DMS53 (cell line): ENCODE measurements at regions not wholly inside any gene's neighbourhood (a gene's known extent, or its start where the extent isn't known, plus 50 kb on each side); places are given as distances from the start of the nearest gene placed in this dataset.

Experiments
- DNase-seq: peaks from one replicate; lab custom pipeline; 2025; lab: John Stamatoyannopoulos, UW

DNA sequence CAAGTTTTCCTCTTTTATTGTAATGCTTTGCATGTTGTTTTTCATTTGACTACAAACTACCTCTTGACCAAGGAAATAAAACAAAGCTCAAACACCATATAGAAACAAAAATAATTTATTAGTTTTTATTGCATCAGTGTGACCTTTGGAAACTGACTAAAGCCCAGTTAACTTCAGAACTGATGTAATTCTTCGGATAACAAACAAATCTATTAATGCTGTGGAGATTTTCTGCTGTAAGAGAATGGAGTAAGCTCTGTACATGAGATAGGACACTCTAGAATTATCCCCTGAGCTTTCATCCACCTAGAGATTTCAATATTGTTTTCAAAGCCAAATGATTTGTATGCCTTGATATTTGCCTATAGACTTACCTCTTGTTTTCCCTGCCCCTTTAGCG lies 154.0 kb upstream of the KCNK2 start:
- DNase-seq = no peak

- no peak for DNase-seq
Measured at GRCh38 chr1:214933375-214933774, 149.2 kb upstream of the KCNK2 start.

DNA sequence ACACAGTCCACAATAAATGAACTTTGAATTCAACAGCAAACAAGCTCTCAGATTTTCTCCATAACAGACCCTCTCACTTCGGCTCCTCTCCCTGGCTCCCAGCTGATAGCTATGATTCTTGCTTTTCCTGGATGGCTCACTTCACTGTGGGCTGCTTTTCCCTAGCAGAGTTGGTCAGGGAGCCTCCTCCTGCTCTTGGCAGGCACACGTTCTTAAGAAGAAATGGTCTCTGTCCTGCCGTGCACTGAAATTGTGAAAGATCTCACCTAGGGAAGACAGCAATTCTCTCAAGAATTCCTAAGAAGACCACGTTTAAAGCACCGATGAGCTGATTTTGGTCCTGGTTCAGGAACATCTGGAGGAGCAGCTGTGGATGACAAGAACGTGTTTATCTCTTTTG lies 148.5 kb upstream of the KCNK2 start:
- no peak for DNase-seq

- no peak for DNase-seq
Measured at GRCh38 chr1:214935258-214935657, 147.3 kb upstream of the KCNK2 start.

- DNase-seq = no peak
Measured at GRCh38 chr1:214939180-214939579, 143.4 kb upstream of the KCNK2 start.

GRCh38 chr1:214941061-214941460 lies 141.5 kb upstream of the KCNK2 start:
- no peak for DNase-seq

DNA sequence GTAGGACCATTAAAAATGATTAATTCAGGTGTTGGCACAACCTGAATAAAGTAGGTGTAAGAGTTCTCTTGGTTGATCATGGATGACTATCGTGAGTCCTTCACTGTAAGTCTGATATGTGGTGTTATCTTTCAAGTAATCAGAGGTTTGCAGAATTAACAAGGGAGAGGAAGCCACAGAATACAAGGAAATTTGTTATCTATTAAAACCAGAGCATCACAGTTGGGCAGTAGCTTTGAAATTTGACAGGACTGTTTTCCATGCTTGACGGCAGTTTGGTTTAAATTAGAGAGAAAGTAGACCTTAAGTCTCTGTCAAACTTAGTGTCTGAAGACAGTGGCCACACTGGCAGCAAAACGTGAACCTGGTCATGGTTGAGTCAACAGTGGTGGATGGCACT lies 139.5 kb upstream of the KCNK2 start:
- no peak for DNase-seq

DNA sequence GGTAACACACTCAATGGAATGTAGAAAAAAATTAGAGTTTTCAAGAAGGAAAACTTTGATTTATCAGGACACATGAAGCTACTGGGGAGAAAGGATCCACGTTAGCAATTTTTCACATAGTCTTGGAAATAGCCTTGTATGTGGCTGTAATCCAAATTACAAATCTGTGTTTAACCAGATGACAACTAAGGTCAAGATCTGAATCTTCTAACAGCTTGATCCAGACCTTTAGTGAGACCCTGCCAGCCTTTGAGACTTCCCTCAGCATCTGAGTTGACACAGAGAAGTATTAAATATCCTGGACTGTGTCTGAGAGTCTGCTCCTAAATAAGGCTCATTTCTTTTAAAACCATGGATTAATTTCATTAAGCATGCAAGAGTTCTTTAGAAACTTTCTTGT lies 135.9 kb upstream of the KCNK2 start:
- no peak for DNase-seq

DNA sequence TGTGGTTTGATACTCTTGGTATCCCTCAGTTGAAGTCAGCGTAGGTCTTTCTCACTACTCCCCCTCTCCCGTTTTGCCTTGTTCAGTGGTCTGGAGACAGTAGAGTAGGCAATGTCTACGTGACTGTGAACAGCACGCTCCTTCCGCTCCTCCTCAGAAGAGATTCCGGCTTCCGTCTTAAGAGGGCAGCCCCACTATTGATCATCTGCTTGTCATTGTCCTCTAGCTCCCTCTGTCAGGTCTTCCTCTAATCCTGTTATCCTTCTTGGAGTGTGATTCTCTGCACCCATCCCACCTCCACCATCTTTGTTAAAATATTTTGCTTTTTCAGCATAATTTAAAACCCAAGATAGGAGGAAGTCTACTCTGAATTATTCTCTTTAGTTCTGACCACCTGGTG lies 129.9 kb upstream of the KCNK2 start:
- no peak for DNase-seq

- no peak for DNase-seq
Measured at GRCh38 chr1:214953901-214954616, 128.5 kb upstream of the KCNK2 start.

GRCh38 chr1:214954617-214954949 lies 128.0 kb upstream of the KCNK2 start:
- DNase-seq = no peak

DNA sequence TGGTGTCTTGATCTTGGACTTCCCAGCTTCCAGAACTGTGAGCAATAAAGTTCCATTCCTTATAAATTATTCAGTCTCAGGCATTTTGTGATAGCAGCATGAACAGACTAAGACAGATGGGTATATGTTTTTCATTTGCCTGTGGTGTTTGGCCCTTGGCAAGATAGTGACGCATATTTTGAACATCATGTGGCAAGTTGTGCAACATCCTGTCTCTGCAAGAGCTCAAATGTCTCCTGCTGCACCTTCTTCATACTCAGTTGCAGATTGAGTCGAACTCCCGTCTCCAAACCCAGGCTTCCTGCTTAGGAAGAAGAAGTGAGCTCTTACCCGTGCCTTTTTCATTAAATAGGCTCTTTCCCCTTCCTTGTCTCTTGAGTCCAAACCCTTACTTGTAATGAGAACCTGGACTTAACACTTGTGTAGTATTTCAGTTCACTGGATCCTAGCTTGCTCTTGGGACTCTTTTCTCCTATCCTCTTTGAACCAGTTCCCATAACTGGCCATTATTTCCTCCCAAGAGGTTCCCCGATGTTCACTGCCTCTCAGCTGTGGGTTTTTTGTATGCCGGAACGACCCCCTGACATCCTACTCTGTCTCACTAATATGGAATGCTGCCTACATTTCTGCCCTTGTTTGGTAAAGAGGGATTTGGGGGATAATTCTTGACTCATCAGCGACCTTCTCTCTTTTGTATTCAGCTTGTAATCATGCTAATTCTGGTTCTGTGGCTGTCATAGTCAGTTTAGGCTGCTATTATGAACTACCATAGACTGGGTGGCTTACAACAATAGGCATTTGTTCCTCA lies 125.0 kb upstream of the KCNK2 start:
- DNase-seq = no peak

DNA sequence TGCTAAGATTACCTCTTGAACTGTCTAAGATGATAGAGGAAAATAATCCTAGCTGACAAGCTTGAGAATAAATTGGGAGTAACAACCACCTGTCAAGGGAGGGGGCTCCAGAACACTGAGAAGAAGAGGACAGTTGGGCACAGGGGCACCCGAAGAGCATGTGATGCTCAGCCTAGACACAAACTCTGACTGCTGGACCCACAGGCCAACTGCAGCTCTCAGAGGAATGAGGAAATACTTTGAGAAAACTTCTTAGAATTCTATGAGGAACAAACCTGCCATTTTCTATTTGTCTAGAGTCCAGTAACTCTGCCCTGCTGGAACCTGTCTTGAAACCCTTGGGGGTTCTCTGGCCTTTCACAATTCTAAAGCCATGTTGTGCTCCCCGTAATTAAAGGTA lies 124.1 kb upstream of the KCNK2 start:
- DNase-seq = no peak

DNA sequence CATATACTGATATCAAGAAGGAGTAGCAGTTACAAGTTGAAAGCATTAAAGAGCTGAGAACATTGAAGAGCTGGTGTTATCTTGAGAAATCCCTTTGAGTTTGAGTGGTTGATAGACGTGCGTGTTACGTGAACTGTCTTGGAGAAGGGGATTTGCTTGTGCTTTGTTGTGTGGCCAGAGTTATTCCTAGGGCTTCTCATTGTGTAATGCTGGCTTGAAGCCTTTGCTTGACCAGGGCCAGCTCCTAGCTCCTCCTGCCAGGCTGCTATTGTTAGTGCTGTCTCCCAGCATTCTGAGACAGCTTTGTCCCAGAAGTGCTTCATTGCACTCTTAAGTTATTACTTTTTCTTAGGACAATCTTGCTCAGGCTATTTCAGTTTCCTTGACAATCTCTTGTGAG lies 116.2 kb upstream of the KCNK2 start:
- no peak for DNase-seq

DNA sequence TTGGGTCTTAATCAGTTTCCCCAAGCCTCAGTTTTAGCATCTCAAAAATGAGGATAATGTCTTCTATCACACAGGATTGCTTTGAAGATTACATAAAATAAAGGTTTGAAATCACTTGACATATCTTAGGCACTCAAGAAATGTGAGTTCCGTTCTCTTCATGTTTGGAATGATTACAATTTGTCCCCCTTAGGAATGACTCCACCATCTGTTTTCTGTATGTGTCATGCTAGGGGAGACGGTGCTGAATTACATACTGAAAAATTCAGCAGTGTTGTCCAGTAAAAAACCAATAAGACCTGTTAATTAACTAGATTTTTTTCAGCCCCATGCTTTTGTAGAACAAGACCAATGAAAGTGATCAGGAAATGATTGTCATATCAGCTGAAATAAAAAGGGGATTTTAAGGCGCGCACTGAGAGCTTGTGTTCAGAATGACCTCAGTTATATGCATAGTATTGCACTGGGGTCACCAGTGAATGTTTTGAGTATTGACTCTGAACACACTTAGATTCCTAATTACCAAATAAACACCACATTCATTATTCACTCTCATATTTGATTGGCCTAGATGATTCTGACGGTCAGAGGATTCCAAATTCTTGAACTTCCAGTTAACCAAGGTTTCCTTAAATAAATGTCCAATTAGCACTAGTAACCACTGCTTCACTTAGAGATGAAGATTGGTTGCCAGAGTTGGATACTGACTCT lies 114.5 kb upstream of the KCNK2 start:
- no peak for DNase-seq

- no peak for DNase-seq
Measured at GRCh38 chr1:214970016-214970415, 112.5 kb upstream of the KCNK2 start.

GRCh38 chr1:214971071-214971470 lies 111.5 kb upstream of the KCNK2 start:
- DNase-seq = no peak

DNA sequence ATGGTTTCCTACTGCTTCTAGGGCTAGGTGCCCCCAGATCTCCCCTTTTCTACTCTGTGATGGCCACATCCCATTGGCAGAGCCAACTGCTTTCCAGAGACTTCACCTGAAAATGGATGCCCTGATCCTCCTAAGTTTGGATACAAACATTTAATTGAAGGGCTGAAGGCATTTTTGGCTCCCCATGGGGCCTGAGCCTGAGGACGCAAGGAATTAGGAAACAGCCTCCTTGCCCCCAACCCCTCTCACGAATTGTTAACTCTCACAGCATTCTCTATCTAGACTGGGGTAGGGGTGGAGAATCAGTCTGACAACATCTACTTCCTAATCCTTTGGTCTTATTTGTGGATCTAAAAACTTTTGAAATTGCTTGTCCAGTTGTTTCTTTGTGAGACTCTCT lies 108.5 kb upstream of the KCNK2 start:
- DNase-seq = no peak

DNA sequence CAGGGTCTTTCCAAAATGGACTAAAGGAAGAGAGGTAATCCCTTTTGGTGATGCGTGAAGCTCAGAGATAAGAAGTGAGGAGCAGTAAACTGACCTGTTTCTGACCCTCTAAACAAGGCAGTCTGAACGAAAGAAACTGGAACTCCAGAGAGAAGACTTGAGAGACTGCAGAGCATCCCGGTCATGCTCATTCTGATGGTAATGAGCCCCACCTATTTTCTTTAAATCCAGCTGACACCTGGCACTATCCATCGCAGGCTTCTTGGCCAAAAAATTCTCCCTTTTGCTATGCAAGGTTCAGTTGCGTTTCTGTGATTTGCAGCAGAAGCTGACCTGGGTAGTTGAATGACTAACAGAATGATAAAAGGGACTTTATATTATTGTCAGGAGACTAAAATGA lies 105.9 kb upstream of the KCNK2 start:
- no peak for DNase-seq

DNA sequence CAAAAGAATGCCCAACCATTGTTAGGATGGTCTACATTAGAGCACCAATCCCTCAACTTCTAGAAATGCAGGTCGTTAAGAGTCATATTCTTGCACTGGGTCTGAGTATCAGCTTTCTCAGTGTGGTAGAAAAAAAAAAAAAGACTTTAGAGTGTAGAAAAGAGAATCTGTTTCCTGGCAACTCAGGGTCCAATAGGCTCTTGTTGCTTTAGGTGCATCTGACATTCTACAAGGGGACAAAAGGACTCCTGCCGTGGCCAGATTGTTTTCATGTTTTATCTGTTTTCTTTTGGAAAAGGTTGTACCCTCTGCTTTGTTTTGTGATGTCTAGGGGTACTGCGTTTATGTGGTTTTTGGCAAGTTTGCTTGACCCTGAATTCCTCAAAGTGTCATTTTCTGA lies 105.4 kb upstream of the KCNK2 start:
- DNase-seq = no peak

- DNase-seq = no peak
Measured at GRCh38 chr1:214977700-214978374, 104.7 kb upstream of the KCNK2 start.

GRCh38 chr1:214979191-214979590 lies 103.3 kb upstream of the KCNK2 start:
- DNase-seq = no peak

GRCh38 chr1:214980921-214981320 lies 101.6 kb upstream of the KCNK2 start:
- DNase-seq = no peak
